ENCODE measurements at regions not wholly inside any gene's neighbourhood (a gene's known extent, or its start where the extent isn't known, plus 50 kb on each side); places are given as distances from the start of the nearest gene placed in this dataset.
"Not testable (repeated sequence)": the region's sequence is repeated elsewhere in the genome, so short reads cannot be mapped to it uniquely, and the experiment has no call there.

DNA sequence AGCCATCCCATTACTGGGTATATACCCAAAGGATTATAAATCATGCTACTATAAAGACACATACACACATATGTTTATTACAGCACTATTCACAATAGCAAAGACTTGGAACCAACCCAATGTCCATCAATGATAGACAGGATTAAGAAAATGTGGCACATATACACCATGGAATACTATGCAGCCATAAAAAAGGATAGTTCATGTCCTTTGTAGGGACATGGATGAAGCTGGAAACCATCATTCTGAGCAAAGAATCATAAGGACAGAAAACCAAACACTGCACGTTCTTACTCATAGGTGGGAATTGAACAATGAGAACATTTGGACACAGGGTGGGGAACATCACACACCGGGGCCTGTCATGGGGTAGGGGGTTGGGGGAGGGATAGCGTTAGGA lies 60.3 kb upstream of the NMU start:
- not testable (repeated sequence) for H4K20me1 ChIP-seq (ENCODE audit: control insufficient read depth, insufficient read depth, low read depth, low read length); H3K27me3 ChIP-seq (ENCODE audit: control insufficient read depth, low read length); H3K9me2 ChIP-seq (replicated peaks; ENCODE audit: control insufficient read depth, low read length); H3F3A ChIP-seq (ENCODE audit: control insufficient read depth, insufficient read depth); H3K27ac ChIP-seq (ENCODE audit: low read depth, low read length); H3K79me2 ChIP-seq (ENCODE audit: control insufficient read depth, low read length); H3K4me2 ChIP-seq (ENCODE audit: low read length); H3K9me3 ChIP-seq (ENCODE audit: control insufficient read depth, insufficient read depth, low read length); H3K36me3 ChIP-seq (ENCODE audit: control insufficient read depth, low read length); H3K4me3 ChIP-seq (ENCODE audit: low read length)
- H3K4me1 ChIP-seq (ENCODE audit: control insufficient read depth, low read length): peaks cover 27% of the 10 kb centered on the region

DNA sequence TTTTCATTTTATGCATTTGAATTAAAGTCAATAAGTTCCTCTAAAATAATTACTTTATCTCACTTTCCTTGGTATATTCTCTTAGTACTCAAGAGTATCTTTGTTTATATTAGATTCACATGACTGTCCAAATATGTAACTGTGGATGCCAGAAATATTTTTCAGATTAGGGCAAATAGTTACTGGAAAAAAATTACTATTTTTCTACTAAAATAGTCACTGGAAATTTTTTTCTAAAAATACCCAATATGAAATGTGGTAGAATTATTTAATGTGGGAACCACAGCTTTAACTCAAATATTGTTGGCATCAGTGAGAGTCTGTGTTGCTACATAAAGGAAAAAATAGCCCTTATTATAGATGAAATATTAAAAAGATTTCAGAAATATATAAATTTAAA lies 70.4 kb upstream of the NMU start:
- H3K4me1 ChIP-seq (ENCODE audit: control insufficient read depth, low read length): peaks cover 3% of the 10 kb centered on the region
- no peaks in the 10 kb centered on the region for H3K27me3 ChIP-seq (ENCODE audit: control insufficient read depth, low read length)
- no peaks in the 10 kb centered on the region for H3K9me2 ChIP-seq (replicated peaks; ENCODE audit: control insufficient read depth, low read length)
- H3K9me3 ChIP-seq (ENCODE audit: control insufficient read depth, insufficient read depth, low read length): no peaks in the 10 kb centered on the region
- H3K4me2 ChIP-seq (ENCODE audit: low read length): no peak overlapping the region
- TF ChIP-seq EZH2phosphoT487 (IDR thresholded peaks at IDR 0.05; ENCODE audit: borderline replicate concordance, low read length): no peak
- TF ChIP-seq, protein P1, sequence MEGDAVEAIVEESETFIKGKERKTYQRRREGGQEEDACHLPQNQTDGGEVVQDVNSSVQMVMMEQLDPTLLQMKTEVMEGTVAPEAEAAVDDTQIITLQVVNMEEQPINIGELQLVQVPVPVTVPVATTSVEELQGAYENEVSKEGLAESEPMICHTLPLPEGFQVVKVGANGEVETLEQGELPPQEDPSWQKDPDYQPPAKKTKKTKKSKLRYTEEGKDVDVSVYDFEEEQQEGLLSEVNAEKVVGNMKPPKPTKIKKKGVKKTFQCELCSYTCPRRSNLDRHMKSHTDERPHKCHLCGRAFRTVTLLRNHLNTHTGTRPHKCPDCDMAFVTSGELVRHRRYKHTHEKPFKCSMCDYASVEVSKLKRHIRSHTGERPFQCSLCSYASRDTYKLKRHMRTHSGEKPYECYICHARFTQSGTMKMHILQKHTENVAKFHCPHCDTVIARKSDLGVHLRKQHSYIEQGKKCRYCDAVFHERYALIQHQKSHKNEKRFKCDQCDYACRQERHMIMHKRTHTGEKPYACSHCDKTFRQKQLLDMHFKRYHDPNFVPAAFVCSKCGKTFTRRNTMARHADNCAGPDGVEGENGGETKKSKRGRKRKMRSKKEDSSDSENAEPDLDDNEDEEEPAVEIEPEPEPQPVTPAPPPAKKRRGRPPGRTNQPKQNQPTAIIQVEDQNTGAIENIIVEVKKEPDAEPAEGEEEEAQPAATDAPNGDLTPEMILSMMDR (IDR thresholded peaks at IDR 0.05; ENCODE audit: low read depth, low read length, poor library complexity, severe bottlenecking): no peak
- H3K79me2 ChIP-seq (ENCODE audit: control insufficient read depth, low read length): no peaks in the 10 kb centered on the region
- no peaks in the 10 kb centered on the region for H3K36me3 ChIP-seq (ENCODE audit: control insufficient read depth, low read length)
- no peaks in the 10 kb centered on the region for H4K20me1 ChIP-seq (ENCODE audit: control insufficient read depth, insufficient read depth, low read depth, low read length)
- H3F3A ChIP-seq (ENCODE audit: control insufficient read depth, insufficient read depth): no peaks in the 10 kb centered on the region
- H3K27ac ChIP-seq (ENCODE audit: low read depth, low read length): no peak overlapping the region
- H3K4me3 ChIP-seq (ENCODE audit: low read length): no peak overlapping the region

DNA sequence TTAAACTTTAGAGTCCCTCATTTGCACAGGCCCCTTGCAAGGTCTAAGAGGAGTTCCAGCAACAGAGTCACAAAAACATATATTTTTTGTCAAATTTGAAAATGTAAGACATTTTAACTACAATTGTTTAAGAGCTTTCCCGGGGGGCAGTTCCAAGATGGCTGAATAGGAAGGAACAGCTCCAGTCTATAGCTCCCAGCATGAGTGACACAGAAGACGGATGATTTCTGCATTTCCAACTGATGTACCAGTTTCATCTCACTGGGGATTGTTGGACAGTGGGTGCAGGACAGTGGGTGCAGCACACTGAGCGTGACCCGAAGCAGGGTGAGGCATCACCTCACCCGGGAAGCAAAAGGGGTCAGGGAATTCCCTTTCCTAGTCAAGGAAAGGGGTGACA lies 71.4 kb upstream of the NMU start:
- no peaks in the 10 kb centered on the region for H3K79me2 ChIP-seq (ENCODE audit: control insufficient read depth, low read length)
- no peak overlapping the region for H3K4me3 ChIP-seq (ENCODE audit: low read length)
- no peaks in the 10 kb centered on the region for H4K20me1 ChIP-seq (ENCODE audit: control insufficient read depth, insufficient read depth, low read depth, low read length)
- no peaks in the 10 kb centered on the region for H3F3A ChIP-seq (ENCODE audit: control insufficient read depth, insufficient read depth)
- H3K9me2 ChIP-seq (replicated peaks; ENCODE audit: control insufficient read depth, low read length): no peaks in the 10 kb centered on the region
- TF ChIP-seq EZH2phosphoT487 (IDR thresholded peaks at IDR 0.05; ENCODE audit: borderline replicate concordance, low read length): no peak
- TF ChIP-seq, protein P1 (IDR thresholded peaks at IDR 0.05; ENCODE audit: low read depth, low read length, poor library complexity, severe bottlenecking): no peak
- no peaks in the 10 kb centered on the region for H3K27me3 ChIP-seq (ENCODE audit: control insufficient read depth, low read length)
- no peak overlapping the region for H3K27ac ChIP-seq (ENCODE audit: low read depth, low read length)
- no peaks in the 10 kb centered on the region for H3K4me1 ChIP-seq (ENCODE audit: control insufficient read depth, low read length)
- H3K9me3 ChIP-seq (ENCODE audit: control insufficient read depth, insufficient read depth, low read length): no peaks in the 10 kb centered on the region
- no peaks in the 10 kb centered on the region for H3K36me3 ChIP-seq (ENCODE audit: control insufficient read depth, low read length)
- H3K4me2 ChIP-seq (ENCODE audit: low read length): no peak overlapping the region

DNA sequence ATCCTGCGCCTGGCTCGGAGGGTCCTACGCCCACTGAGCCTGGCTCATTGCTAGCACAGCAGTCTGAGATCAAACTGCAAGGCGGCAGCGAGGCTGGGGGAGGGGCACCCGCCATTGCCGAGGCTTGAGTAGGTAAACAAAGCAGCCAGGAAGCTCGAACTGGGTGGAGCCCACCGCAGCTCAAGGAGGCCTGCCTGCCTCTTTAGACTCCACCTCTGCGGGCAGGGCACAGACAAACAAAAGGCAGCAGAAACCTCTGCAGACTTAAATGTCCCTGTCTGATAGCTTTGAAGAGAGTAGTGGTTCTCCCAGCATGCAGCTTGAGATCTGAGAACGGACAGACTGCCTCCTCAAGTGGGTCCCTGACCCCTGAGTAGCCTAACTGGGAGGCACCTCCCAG lies 71.9 kb upstream of the NMU start:
- H3K4me3 ChIP-seq (ENCODE audit: low read length); H3K27me3 ChIP-seq (ENCODE audit: control insufficient read depth, low read length); H3K9me3 ChIP-seq (ENCODE audit: control insufficient read depth, insufficient read depth, low read length); H3K27ac ChIP-seq (ENCODE audit: low read depth, low read length); H3K4me1 ChIP-seq (ENCODE audit: control insufficient read depth, low read length); H4K20me1 ChIP-seq (ENCODE audit: control insufficient read depth, insufficient read depth, low read depth, low read length); H3K79me2 ChIP-seq (ENCODE audit: control insufficient read depth, low read length); H3K36me3 ChIP-seq (ENCODE audit: control insufficient read depth, low read length); H3F3A ChIP-seq (ENCODE audit: control insufficient read depth, insufficient read depth); H3K9me2 ChIP-seq (replicated peaks; ENCODE audit: control insufficient read depth, low read length); H3K4me2 ChIP-seq (ENCODE audit: low read length): not testable (repeated sequence)

DNA sequence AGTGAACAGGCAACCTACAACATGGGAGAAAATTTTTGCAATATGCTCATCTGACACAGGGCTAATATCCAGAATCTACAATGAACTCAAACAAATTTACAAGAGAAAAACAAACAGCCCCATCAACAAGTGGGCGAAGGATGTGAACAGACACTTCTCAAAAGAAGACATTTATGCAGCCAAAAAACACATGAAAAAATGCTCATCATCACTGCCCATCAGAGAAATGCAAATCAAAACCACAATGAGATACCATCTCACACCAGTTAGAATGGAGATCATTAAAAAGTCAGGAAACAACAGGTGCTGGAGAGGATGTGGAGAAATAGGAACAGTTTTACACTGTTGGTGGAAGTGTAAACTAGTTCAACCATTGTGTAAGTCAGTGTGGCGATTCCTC lies 76.7 kb upstream of the NMU start:
- not testable (repeated sequence) for H3K27me3 ChIP-seq (ENCODE audit: control insufficient read depth, low read length); H3K4me2 ChIP-seq (ENCODE audit: low read length); H4K20me1 ChIP-seq (ENCODE audit: control insufficient read depth, insufficient read depth, low read depth, low read length); H3K4me3 ChIP-seq (ENCODE audit: low read length); H3K36me3 ChIP-seq (ENCODE audit: control insufficient read depth, low read length); H3K9me2 ChIP-seq (replicated peaks; ENCODE audit: control insufficient read depth, low read length); H3K4me1 ChIP-seq (ENCODE audit: control insufficient read depth, low read length); H3K9me3 ChIP-seq (ENCODE audit: control insufficient read depth, insufficient read depth, low read length); H3F3A ChIP-seq (ENCODE audit: control insufficient read depth, insufficient read depth); H3K79me2 ChIP-seq (ENCODE audit: control insufficient read depth, low read length); H3K27ac ChIP-seq (ENCODE audit: low read depth, low read length)
